Fibroblast of lung (primary cell): ENCODE measurements at regions not wholly inside any gene's neighbourhood (a gene's known extent, or its start where the extent isn't known, plus 50 kb on each side); places are given as distances from the start of the nearest gene placed in this dataset.

ENCODE experiments used
- DNase-seq, 2 donors: peaks; one replicate each; pipeline versions ENCODE4 v3.0.0 to v3.0.0-alpha.2; 2010; ENCODE audit warnings: low read depth in 2 of 2
- H2AFZ ChIP-seq: 2 replicates; pipeline ENCODE4 v1.5.1; 2012; ENCODE audit warnings: low read length, control low read depth, inconsistent platforms
- H3K27ac ChIP-seq: 2 replicates; pipeline ENCODE4 v1.5.1; 2011; ENCODE audit warnings: low read length, control low read depth; ENCODE audit not compliant: insufficient read depth
- H3K27me3 ChIP-seq: 2 replicates; pipeline ENCODE4 v1.5.1; 2011; ENCODE audit warnings: mild to moderate bottlenecking, low read length; ENCODE audit not compliant: control insufficient read depth, insufficient read depth
- H3K36me3 ChIP-seq: 2 replicates; pipeline ENCODE4 v1.5.1; 2011; ENCODE audit warnings: low read length; ENCODE audit not compliant: control insufficient read depth, insufficient read depth
- H3K4me1 ChIP-seq: 2 replicates; pipeline ENCODE4 v1.5.1; 2011; ENCODE audit warnings: low read length; ENCODE audit not compliant: control insufficient read depth, insufficient read depth; ENCODE audit errors: extremely low read depth
- H3K4me2 ChIP-seq: 2 replicates; pipeline ENCODE4 v1.5.1; 2011; ENCODE audit warnings: low read length, control low read depth; ENCODE audit not compliant: insufficient read depth; ENCODE audit errors: extremely low read depth
- H3K4me3 ChIP-seq, 4 experiments: fragments of 200-600 bp in 1 of 4; sonication (generic) in 1 of 4; replicated peaks in 1 of 4; 2 replicates each; pipeline ENCODE4 v1.5.1; 2011 to 2016; ENCODE audit warnings: low read length in 4 of 4, low read depth in 3 of 4, mild to moderate bottlenecking in 3 of 4, control low read depth in 2 of 4, inconsistent platforms in 1 of 4, mixed read lengths in 1 of 4; ENCODE audit not compliant: insufficient read depth in 1 of 4; ENCODE audit errors: control extremely low read depth in 1 of 4
- H3K79me2 ChIP-seq: 2 replicates; pipeline ENCODE4 v1.5.1; 2012; ENCODE audit warnings: mild to moderate bottlenecking, low read length, inconsistent platforms; ENCODE audit not compliant: control insufficient read depth, insufficient read depth
- H3K9ac ChIP-seq: 2 replicates; pipeline ENCODE4 v1.5.1; 2011; ENCODE audit warnings: mild to moderate bottlenecking, low read length, control low read depth; ENCODE audit not compliant: insufficient read depth
- H3K9me3 ChIP-seq: 2 replicates; pipeline ENCODE4 v1.5.1; 2012; ENCODE audit warnings: low read depth, low read length; ENCODE audit not compliant: control insufficient read depth, insufficient read depth
- H4K20me1 ChIP-seq: 2 replicates; pipeline ENCODE4 v1.5.1; 2011; ENCODE audit warnings: low read length; ENCODE audit not compliant: control insufficient read depth, insufficient read depth; ENCODE audit errors: extremely low read depth
- EZH2 ChIP-seq: IDR thresholded peaks from 2 replicates; pipeline ENCODE4 v1.5.1; 2012; ENCODE audit warnings: low read length, control low read depth, mild to moderate bottlenecking; ENCODE audit errors: missing control alignments
- TF ChIP-seq, protein P1 (sequence below), 2 donors: IDR thresholded peaks in 1 of 2; conservative IDR thresholded peaks in 1 of 2; 1 replicate in 1 of 2; 2 replicates in 1 of 2; pipeline ENCODE4 v1.5.1; 2011 to 2012; ENCODE audit warnings: low read length in 2 of 2, control low read depth in 1 of 2, inconsistent platforms in 1 of 2, low read depth in 1 of 2, mild to moderate bottlenecking in 1 of 2

DNA sequence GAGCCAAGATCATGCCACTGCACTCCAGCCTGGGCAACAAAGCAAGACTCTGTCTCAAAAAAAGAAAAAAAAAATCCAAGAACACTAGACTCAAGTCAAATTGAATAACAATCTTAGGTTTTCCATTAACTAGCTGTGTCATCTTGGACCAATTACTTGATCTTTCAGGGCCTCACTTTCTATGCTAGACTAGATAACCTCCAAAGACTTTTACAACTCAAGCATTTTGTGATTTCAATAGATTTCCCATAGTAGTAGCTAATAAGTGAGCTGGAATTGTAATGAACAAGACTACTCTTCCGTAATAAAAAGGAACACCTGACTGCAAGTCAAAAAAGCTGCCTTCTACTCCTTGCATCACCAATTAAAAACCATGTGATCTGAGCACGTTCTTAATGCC, 127.0 kb upstream of the SSTR1 start:
- H3K9ac ChIP-seq, result no peak overlapping the region
- H3K27me3 ChIP-seq, result no peaks in the 10 kb centered on the region
- no peaks in the 10 kb centered on the region for H3K4me1 ChIP-seq
- no peak overlapping the region for H3K4me3 ChIP-seq
- no peak overlapping the region for H3K27ac ChIP-seq
- H3K79me2 ChIP-seq, result no peaks in the 10 kb centered on the region
- no peaks in the 10 kb centered on the region for H4K20me1 ChIP-seq
- no peak overlapping the region for H2AFZ ChIP-seq
- no peaks in the 10 kb centered on the region for H3K36me3 ChIP-seq
- H3K4me2 ChIP-seq, result no peak overlapping the region
- TF ChIP-seq, protein P1, sequence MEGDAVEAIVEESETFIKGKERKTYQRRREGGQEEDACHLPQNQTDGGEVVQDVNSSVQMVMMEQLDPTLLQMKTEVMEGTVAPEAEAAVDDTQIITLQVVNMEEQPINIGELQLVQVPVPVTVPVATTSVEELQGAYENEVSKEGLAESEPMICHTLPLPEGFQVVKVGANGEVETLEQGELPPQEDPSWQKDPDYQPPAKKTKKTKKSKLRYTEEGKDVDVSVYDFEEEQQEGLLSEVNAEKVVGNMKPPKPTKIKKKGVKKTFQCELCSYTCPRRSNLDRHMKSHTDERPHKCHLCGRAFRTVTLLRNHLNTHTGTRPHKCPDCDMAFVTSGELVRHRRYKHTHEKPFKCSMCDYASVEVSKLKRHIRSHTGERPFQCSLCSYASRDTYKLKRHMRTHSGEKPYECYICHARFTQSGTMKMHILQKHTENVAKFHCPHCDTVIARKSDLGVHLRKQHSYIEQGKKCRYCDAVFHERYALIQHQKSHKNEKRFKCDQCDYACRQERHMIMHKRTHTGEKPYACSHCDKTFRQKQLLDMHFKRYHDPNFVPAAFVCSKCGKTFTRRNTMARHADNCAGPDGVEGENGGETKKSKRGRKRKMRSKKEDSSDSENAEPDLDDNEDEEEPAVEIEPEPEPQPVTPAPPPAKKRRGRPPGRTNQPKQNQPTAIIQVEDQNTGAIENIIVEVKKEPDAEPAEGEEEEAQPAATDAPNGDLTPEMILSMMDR (conservative IDR thresholded peaks at IDR 0.05 in 1 of 2, IDR thresholded peaks at IDR 0.05 in 1 of 2; ENCODE audit: low read depth in 1 of 2, low read length in 2 of 2), result no peak
- no peak for TF ChIP-seq EZH2
- DNase-seq, result no peak
- H3K9me3 ChIP-seq, result no peaks in the 10 kb centered on the region

DNA sequence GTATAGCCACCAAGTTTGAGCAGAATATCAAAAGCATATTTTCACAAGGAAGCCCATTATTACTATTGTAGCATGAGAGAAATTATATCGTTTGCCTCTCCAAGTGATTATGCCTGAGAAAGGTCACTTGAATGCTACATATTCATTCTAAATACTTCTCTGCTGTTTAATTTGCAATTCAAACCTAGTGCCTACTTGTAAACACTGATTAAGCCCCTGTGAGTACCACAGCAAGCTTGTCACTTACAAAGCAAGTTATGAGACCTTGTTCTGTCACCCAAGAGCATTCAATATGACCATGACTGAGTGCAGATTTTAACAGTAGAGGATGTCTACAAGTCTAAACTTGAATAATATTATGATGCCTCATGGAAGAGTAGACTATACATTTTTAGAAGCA, 124.7 kb upstream of the SSTR1 start:
- Histone ChIP-seq H3K27ac (no peak overlapping the region), H3K9me3 (no peaks in the 10 kb centered on the region), H2AFZ (no peak overlapping the region), H3K4me2 (no peak overlapping the region), H3K4me1 (no peaks in the 10 kb centered on the region), H3K36me3 (no peaks in the 10 kb centered on the region), H3K27me3 (no peaks in the 10 kb centered on the region), H4K20me1 (no peaks in the 10 kb centered on the region), H3K4me3 (no peak overlapping the region), H3K79me2 (no peaks in the 10 kb centered on the region), H3K9ac (no peak overlapping the region)
- TF ChIP-seq, protein P1 (conservative IDR thresholded peaks at IDR 0.05 in 1 of 2, IDR thresholded peaks at IDR 0.05 in 1 of 2; ENCODE audit: low read depth in 1 of 2, low read length in 2 of 2), result no peak
- TF ChIP-seq EZH2, result no peak
- DNase-seq, result no peak

DNA sequence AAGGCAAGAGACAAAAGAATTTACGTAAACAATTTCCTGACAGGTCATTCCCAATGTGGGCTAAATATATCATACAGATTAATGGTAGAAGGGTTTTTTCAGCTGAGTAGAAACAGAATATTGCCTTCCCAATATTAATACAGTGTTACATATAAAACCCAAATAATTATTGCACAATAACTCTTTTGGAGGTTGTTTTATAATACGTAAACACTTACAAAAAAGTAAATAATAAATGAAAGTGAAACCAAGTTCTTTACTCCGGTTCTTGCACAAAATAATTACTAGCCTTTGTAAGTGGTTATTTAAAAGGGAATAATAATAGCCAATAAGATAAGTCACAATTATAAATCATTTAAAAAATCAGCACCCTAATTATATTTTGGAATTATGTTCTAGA, 118.6 kb upstream of the SSTR1 start:
- Histone ChIP-seq H3K4me3 (peak overlapping the region; percentile 13 to 47 (median 41)), H3K27me3 (no peaks in the 10 kb centered on the region), H3K36me3 (no peaks in the 10 kb centered on the region), H3K27ac (no peak overlapping the region), H3K9me3 (no peaks in the 10 kb centered on the region), H2AFZ (peak overlapping the region; percentile 40), H4K20me1 (no peaks in the 10 kb centered on the region), H3K9ac (no peak overlapping the region), H3K4me1 (no peaks in the 10 kb centered on the region), H3K79me2 (no peaks in the 10 kb centered on the region), H3K4me2 (peak overlapping the region; percentile 82)
- TF ChIP-seq, protein P1 (conservative IDR thresholded peaks at IDR 0.05 in 1 of 2, IDR thresholded peaks at IDR 0.05 in 1 of 2; ENCODE audit: low read depth in 1 of 2, low read length in 2 of 2), result no peak
- TF ChIP-seq EZH2, result no peak
- DNase-seq, result peak in 1 of 2 donors; percentile 57
